OCI-LY7 (cell line): ENCODE measurements at regions not wholly inside any gene's neighbourhood (a gene's known extent, or its start where the extent isn't known, plus 50 kb on each side); places are given as distances from the start of the nearest gene placed in this dataset.

Source experiments
- BruUV-seq: library from RNA; stranded (reverse); fragments of 400-500 nt; replicated peaks from 2 replicates; lab custom pipeline; 2021; lab: Mats Ljungman, UMichigan
- CTCF ChIA-PET: fragments of 300-600 bp; sonication (Branson Sonifier 250); formaldehyde crosslinking; loops from one replicate; lab custom pipeline; 2022; ENCODE audit warnings: antibody characterized with exemption; ENCODE audit not compliant: unreplicated experiment; lab: Charles Lee
- POLR2A ChIA-PET: fragments of 300-600 bp; sonication (Branson Sonifier 250); formaldehyde crosslinking; loops from one replicate; lab custom pipeline; 2022; ENCODE audit warnings: antibody characterized with exemption; lab: Charles Lee
- DNase-seq: peaks from one replicate; pipeline ENCODE4 v3.0.0-alpha.2; 2015; ENCODE audit warnings: low spot score
- H2AFZ ChIP-seq: fragments of 200-600 bp; sonication (generic), shearing (Covaris generic); 2 replicates; pipeline ENCODE4 v1.6.1; 2014; ENCODE audit warnings: mild to moderate bottlenecking, antibody characterized with exemption, low read length, moderate library complexity
- H3K27ac ChIP-seq: fragments of 200-600 bp; sonication (generic); 2 replicates; pipeline ENCODE4 v1.5.1; 2014; ENCODE audit warnings: mixed run types, low read depth, mild to moderate bottlenecking, moderate library complexity, low read length, inconsistent platforms; ENCODE audit not compliant: poor library complexity, severe bottlenecking
- H3K36me3 ChIP-seq: fragments of 200-600 bp; sonication (generic); 2 replicates; pipeline ENCODE4 v1.6.1; 2014; ENCODE audit warnings: mild to moderate bottlenecking, antibody characterized with exemption, low read length, moderate library complexity, mixed read lengths; ENCODE audit not compliant: insufficient read depth
- H3K4me1 ChIP-seq: fragments of 200-600 bp; sonication (generic); 2 replicates; pipeline ENCODE4 v1.5.1; 2014; ENCODE audit warnings: mild to moderate bottlenecking, low read length; ENCODE audit not compliant: insufficient read depth, poor library complexity, severe bottlenecking
- H3K4me2 ChIP-seq: fragments of 200-600 bp; sonication (generic); 2 replicates; pipeline ENCODE4 v1.6.1; 2014; ENCODE audit warnings: mild to moderate bottlenecking, low read length
- H3K4me3 ChIP-seq: fragments of 200-600 bp; sonication (generic); 2 replicates; pipeline ENCODE4 v1.5.1; 2014; ENCODE audit warnings: mild to moderate bottlenecking, low read depth, low read length; ENCODE audit not compliant: poor library complexity, severe bottlenecking
- H3K79me2 ChIP-seq: fragments of 200-600 bp; sonication (generic); 2 replicates; pipeline ENCODE4 v1.6.1; 2016; ENCODE audit warnings: low read depth, mild to moderate bottlenecking, low read length, moderate library complexity, mixed read lengths; ENCODE audit not compliant: insufficient read depth
- H3K9me2 ChIP-seq: fragments of 200-600 bp; sonication (generic); 2 replicates; pipeline ENCODE4 v1.6.1; 2016; ENCODE audit warnings: mild to moderate bottlenecking, low read length, mixed read lengths; ENCODE audit not compliant: insufficient read depth
- H3K9me3 ChIP-seq: fragments of 200-600 bp; sonication (generic); 2 replicates; pipeline ENCODE4 v1.6.1; 2014; ENCODE audit warnings: mild to moderate bottlenecking, mixed run types, low read length, mixed read lengths
- H4K20me1 ChIP-seq: fragments of 200-600 bp; sonication (generic); 2 replicates; pipeline ENCODE4 v1.6.1; 2014; ENCODE audit warnings: mild to moderate bottlenecking, antibody characterized with exemption, low read length, moderate library complexity, mixed read lengths; ENCODE audit not compliant: insufficient read depth
- EZH2phosphoT487 ChIP-seq: fragments of 200-600 bp; sonication (generic); IDR thresholded peaks from 2 replicates; pipeline ENCODE4 v1.6.1; 2018; ENCODE audit warnings: low read depth, borderline replicate concordance, mild to moderate bottlenecking, mixed run types, antibody characterized with exemption, low read length, moderate library complexity, mixed read lengths
- intact Hi-C: fragments of 100-400 bp; cut with micrococcal nuclease; formaldehyde crosslinking; loops from one replicate; pipeline ENCODE4 v1.10.0; 2022; ENCODE audit not compliant: unreplicated experiment
- TF ChIP-seq, protein P1 (sequence below): fragments of 200-600 bp; sonication (generic); conservative IDR thresholded peaks from 2 replicates; pipeline ENCODE4 v1.5.1; 2014; ENCODE audit warnings: mild to moderate bottlenecking, antibody characterized with exemption, low read length, moderate library complexity, mixed read lengths

DNA sequence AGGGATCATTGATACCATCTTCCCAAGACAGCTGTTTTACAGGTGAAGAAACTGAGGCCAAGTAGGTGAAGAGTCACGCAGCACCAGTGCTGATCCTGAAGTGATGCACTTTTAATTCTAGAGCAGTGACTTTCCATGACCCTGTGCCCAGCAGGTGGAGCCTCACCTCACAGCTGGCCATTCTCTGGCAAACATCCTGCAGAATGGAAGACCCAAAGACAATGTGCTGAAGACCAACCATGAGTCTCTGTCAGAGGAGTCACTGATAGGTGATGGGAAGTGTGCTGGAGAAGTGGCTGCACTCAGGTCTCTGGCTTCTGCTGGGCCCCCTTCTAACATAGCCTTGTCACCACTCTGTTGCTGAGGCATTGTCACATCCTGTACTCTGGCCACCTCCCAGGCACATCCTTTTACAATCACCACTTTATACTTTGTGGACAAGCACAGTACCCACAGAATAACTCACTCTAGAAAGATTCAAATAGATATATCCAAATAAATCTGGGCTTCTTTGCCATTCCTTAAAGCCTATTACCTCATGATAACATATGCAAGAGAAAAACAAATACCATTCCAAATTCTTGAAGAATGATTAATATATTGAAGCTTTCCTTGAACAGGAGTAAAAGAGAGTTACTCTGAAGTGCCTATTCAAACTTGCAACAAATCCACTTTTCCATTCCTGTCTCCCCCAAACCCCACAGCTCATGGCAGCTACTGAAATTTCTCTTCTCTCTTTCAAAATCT, 64.1 kb upstream of the SCOC start:
- no peak overlapping the region for H3K27ac ChIP-seq
- no peaks in the 10 kb centered on the region for H4K20me1 ChIP-seq
- H3K79me2 ChIP-seq = no peaks in the 10 kb centered on the region
- no TSS peak for BruUV-seq
- no peak overlapping the region for H2AFZ ChIP-seq
- no peak for DNase-seq
- H3K9me2 ChIP-seq = no peaks in the 10 kb centered on the region
- H3K36me3 ChIP-seq = no peaks in the 10 kb centered on the region
- H3K4me1 ChIP-seq = no peaks in the 10 kb centered on the region
- TF ChIP-seq, protein P1, sequence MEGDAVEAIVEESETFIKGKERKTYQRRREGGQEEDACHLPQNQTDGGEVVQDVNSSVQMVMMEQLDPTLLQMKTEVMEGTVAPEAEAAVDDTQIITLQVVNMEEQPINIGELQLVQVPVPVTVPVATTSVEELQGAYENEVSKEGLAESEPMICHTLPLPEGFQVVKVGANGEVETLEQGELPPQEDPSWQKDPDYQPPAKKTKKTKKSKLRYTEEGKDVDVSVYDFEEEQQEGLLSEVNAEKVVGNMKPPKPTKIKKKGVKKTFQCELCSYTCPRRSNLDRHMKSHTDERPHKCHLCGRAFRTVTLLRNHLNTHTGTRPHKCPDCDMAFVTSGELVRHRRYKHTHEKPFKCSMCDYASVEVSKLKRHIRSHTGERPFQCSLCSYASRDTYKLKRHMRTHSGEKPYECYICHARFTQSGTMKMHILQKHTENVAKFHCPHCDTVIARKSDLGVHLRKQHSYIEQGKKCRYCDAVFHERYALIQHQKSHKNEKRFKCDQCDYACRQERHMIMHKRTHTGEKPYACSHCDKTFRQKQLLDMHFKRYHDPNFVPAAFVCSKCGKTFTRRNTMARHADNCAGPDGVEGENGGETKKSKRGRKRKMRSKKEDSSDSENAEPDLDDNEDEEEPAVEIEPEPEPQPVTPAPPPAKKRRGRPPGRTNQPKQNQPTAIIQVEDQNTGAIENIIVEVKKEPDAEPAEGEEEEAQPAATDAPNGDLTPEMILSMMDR = no peak; the same call in 1 of the 2 replicates
- TF ChIP-seq EZH2phosphoT487 = no peak
- no peak overlapping the region for H3K4me2 ChIP-seq
- intact Hi-C loops = no loop called here
- no peaks in the 10 kb centered on the region for H3K9me3 ChIP-seq
- no peak overlapping the region for H3K4me3 ChIP-seq
- ChIA-PET POLR2A (interaction anchor here (0.6 kb wide), 1 partner anchor 658 kb away, joined by 3 read pairs; no protein-coding TSS in a partner anchor), CTCF (no interaction called here)

DNA sequence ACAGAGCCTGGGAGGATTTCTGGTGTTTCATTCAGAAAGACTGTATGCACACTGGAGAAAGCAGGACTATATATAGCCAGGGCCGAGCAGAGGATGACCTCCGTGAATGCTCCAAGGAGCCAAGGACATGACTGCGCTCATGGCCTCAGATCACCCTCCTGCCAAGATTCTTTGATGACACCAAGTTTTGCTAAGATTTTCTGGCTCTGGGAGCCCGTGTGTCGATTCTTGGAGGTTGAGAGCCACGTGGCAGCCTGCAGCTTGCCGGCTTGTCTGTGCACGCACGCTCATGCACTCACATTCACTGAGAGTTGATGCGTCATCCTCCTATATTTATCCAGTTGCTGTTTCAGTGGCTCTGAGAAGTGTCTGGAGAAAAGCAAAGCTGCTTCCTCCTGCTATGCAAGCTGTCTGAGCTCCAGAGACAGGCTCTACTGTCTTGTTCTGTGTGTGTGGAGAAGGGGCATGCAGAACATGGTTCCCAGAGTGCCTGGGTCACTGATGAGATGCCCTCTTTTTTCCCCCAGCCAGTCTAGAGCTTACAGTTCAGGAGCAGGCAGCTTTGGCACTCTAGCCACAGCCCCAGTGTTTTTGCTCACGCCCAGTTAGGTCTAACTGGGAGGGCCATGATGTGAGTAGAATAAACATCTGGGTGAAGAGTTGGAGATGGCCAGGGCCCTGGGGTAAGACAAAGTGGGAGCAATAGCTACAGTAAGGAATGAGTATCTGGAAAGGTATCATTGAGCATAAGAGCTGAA, 64.9 kb upstream of the SCOC start:
- no peaks in the 10 kb centered on the region for H3K4me1 ChIP-seq
- H2AFZ ChIP-seq = no peak overlapping the region
- H3K9me2 ChIP-seq = no peaks in the 10 kb centered on the region
- ChIA-PET POLR2A (interaction anchor here (0.5 to 0.6 kb wide), 2 partner anchors 11 to 658 kb away, joined by 3 read pairs; no protein-coding TSS in a partner anchor), CTCF (no interaction called here)
- TF ChIP-seq EZH2phosphoT487 = no peak
- TF ChIP-seq, protein P1 = no peak
- H3K9me3 ChIP-seq = no peaks in the 10 kb centered on the region
- no peak overlapping the region for H3K27ac ChIP-seq
- intact Hi-C loops = no loop called here
- H3K79me2 ChIP-seq = no peaks in the 10 kb centered on the region
- no peak for DNase-seq
- H3K4me2 ChIP-seq = no peak overlapping the region
- H3K36me3 ChIP-seq = no peaks in the 10 kb centered on the region
- no TSS peak for BruUV-seq
- no peaks in the 10 kb centered on the region for H4K20me1 ChIP-seq
- no peak overlapping the region for H3K4me3 ChIP-seq
